Peyer's patch (tissue), 4 donors: ENCODE measurements at regions not wholly inside any gene's neighbourhood (a gene's known extent, or its start where the extent isn't known, plus 50 kb on each side); places are given as distances from the start of the nearest gene placed in this dataset.

Experiments
- CTCF ChIP-seq, 6 experiments: fragments of 450-650 bp in 4 of 6; fragments of 200-600 bp in 2 of 6; sonication (generic) in 1 of 6; IDR thresholded peaks; one replicate each; pipeline ENCODE4 v1.5.1; 2017 to 2019; ENCODE audit warnings: antibody characterized with exemption in 6 of 6, mild to moderate bottlenecking in 3 of 6, moderate library complexity in 1 of 6
- POLR2A ChIP-seq, 2 donors: fragments of 450-650 bp; IDR thresholded peaks; one replicate each; pipeline ENCODE4 v1.5.1; 2017; ENCODE audit warnings: antibody characterized with exemption in 2 of 2, mild to moderate bottlenecking in 2 of 2, moderate library complexity in 2 of 2

GRCh38 chr9:31259824-31260223, 1124.6 kb upstream of the ACO1 start:
- no peak for TF ChIP-seq POLR2A (IDR thresholded peaks at IDR 0.05)
- TF ChIP-seq CTCF (IDR thresholded peaks at IDR 0.05) = no peak
